ENCODE measurements at regions not wholly inside any gene's neighbourhood (a gene's known extent, or its start where the extent isn't known, plus 50 kb on each side); places are given as distances from the start of the nearest gene placed in this dataset.

DNA sequence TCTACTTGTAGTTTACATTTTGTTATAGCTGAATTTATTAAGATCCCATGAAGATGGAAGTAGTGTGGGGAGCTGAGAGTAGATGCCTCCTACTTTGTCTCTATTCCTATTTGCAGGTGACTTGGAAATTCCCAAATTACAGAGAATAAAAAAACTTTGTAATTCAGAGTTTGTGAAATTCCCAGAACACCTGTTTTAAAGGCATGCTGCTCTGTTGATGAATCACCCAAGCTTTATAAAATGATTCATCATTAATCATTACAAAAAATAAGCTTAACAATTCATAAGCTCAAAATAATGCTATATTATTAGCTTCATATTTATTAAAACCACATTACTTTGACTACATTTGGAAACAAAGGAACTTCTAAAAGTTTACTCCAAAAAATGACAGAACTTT, 856.3 kb downstream of the RPA4 start:
- dilution Hi-C loops (cut with HindIII; ENCODE audit: low sequenced_read_pairs, unreplicated experiment): no loop called here
- DNase-seq: no peak

More for the DNA sequence above, 856.3 kb downstream of the RPA4 start:
- no peak overlapping the region for H3K56ac ChIP-seq (ENCODE audit: extremely low read depth, insufficient read depth, low read length)
- no peaks in the 10 kb centered on the region for H4K20me1 ChIP-seq (ENCODE audit: insufficient read depth, low read length)
- no peak overlapping the region for H3K14ac ChIP-seq (replicated peaks; ENCODE audit: low read depth, low read length)
- H3K9ac ChIP-seq (ENCODE audit: low read depth, low read length): no peak overlapping the region
- no peaks in the 10 kb centered on the region for H3K79me1 ChIP-seq (ENCODE audit: low read depth in 1 of 2, low read length in 2 of 2)
- CTCF ChIA-PET: no interaction called here
- H3K4me3 ChIP-seq (ENCODE audit: insufficient read depth, low read depth, low read length): no peak overlapping the region
- no peak overlapping the region for H2AFZ ChIP-seq (replicated peaks; ENCODE audit: low read length, poor library complexity)
- no peaks in the 10 kb centered on the region for H3K4me1 ChIP-seq (ENCODE audit: control insufficient read depth, insufficient read depth, low read length)
- POLR2A ChIA-PET (ENCODE audit: unreplicated experiment): no interaction called here
- H4K5ac ChIP-seq (ENCODE audit: low read depth, low read length): no peak overlapping the region
- TF ChIP-seq SMC3 (IDR thresholded peaks at IDR 0.05; ENCODE audit: low read depth, low read length) (no peak), ELK1 (IDR thresholded peaks at IDR 0.05; ENCODE audit: borderline replicate concordance, low read depth, low read length) (no peak), NFE2L2 (IDR thresholded peaks at IDR 0.05; ENCODE audit: low read depth, low read length) (no peak), CHD1 (IDR thresholded peaks at IDR 0.05; ENCODE audit: low read depth, low read length) (no peak), MXI1 (IDR thresholded peaks at IDR 0.05; ENCODE audit: borderline replicate concordance, low read depth, low read length) (no peak), MAFK (IDR thresholded peaks at IDR 0.05; ENCODE audit: low read depth, low read length) (no peak), RAD21 (IDR thresholded peaks at IDR 0.05; ENCODE audit: low read length) (no peak), CEBPB (IDR thresholded peaks at IDR 0.05; ENCODE audit: low read depth, low read length) (no peak), MAZ (IDR thresholded peaks at IDR 0.05; ENCODE audit: borderline replicate concordance, low read depth, low read length) (no peak), RCOR1 (IDR thresholded peaks at IDR 0.05; ENCODE audit: insufficient replicate concordance, low read length) (no peak), RFX5 (IDR thresholded peaks at IDR 0.05; ENCODE audit: low read depth, low read length) (no peak), BHLHE40 (IDR thresholded peaks at IDR 0.05; ENCODE audit: low read depth, low read length) (no peak), FOS (IDR thresholded peaks at IDR 0.05; ENCODE audit: low read depth, low read length) (no peak), USF2 (IDR thresholded peaks at IDR 0.05; ENCODE audit: low read depth, low read length) (no peak), POLR2A (IDR thresholded peaks at IDR 0.05; ENCODE audit: low read depth, low read length) (no peak)
- TF ChIP-seq, protein P1, sequence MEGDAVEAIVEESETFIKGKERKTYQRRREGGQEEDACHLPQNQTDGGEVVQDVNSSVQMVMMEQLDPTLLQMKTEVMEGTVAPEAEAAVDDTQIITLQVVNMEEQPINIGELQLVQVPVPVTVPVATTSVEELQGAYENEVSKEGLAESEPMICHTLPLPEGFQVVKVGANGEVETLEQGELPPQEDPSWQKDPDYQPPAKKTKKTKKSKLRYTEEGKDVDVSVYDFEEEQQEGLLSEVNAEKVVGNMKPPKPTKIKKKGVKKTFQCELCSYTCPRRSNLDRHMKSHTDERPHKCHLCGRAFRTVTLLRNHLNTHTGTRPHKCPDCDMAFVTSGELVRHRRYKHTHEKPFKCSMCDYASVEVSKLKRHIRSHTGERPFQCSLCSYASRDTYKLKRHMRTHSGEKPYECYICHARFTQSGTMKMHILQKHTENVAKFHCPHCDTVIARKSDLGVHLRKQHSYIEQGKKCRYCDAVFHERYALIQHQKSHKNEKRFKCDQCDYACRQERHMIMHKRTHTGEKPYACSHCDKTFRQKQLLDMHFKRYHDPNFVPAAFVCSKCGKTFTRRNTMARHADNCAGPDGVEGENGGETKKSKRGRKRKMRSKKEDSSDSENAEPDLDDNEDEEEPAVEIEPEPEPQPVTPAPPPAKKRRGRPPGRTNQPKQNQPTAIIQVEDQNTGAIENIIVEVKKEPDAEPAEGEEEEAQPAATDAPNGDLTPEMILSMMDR (conservative IDR thresholded peaks at IDR 0.05; ENCODE audit: low read depth, low read length): no peak
- no peak overlapping the region for H2BK15ac ChIP-seq (ENCODE audit: low read depth, low read length)
- H3K9me1 ChIP-seq (ENCODE audit: insufficient read depth, low read length): no peaks in the 10 kb centered on the region
- no peak overlapping the region for H3K23ac ChIP-seq (ENCODE audit: low read depth, low read length)
- in situ Hi-C loops (cut with MboI; ENCODE audit: low sequenced_read_pairs): no loop called here
- no peak overlapping the region for H2AK5ac ChIP-seq (ENCODE audit: low read depth, low read length)
- H3K36me3 ChIP-seq (ENCODE audit: control insufficient read depth, insufficient read depth, low read length): no peaks in the 10 kb centered on the region
- no peak overlapping the region for H3K4me2 ChIP-seq (ENCODE audit: low read depth, low read length)
- no peak overlapping the region for H3K27ac ChIP-seq (ENCODE audit: insufficient read depth, low read length)
- no peak overlapping the region for H3K18ac ChIP-seq (ENCODE audit: low read depth, low read length)
- intact Hi-C loops (cut with micrococcal nuclease): no loop called here
- no peak overlapping the region for H2BK20ac ChIP-seq (ENCODE audit: low read depth, low read length)
- no peaks in the 10 kb centered on the region for H3K27me3 ChIP-seq (ENCODE audit: control insufficient read depth, insufficient read depth, low read length)
- ATAC-seq (ENCODE audit: low read depth): no peak
- no peak overlapping the region for H2BK120ac ChIP-seq (ENCODE audit: low read depth, low read length)
- H3K9me3 ChIP-seq (ENCODE audit: control insufficient read depth, insufficient read depth, low read length): no peaks in the 10 kb centered on the region
- BruUV-seq (replicated peaks): no TSS peak
- no peak overlapping the region for H2BK5ac ChIP-seq (ENCODE audit: low read depth, low read length, poor library complexity, severe bottlenecking)
- no peak overlapping the region for H2AK9ac ChIP-seq (replicated peaks; ENCODE audit: low read depth, low read length, poor library complexity)
- H4K91ac ChIP-seq (ENCODE audit: insufficient read depth, low read depth, low read length): no peak overlapping the region
- H4K8ac ChIP-seq (ENCODE audit: low read depth in 2 of 2, low read length in 2 of 2): no peak overlapping the region
- H3K4ac ChIP-seq (ENCODE audit: low read depth, low read length): no peak overlapping the region
